GM21825 (cell line): ENCODE measurements at regions not wholly inside any gene's neighbourhood (a gene's known extent, or its start where the extent isn't known, plus 50 kb on each side); places are given as distances from the start of the nearest gene placed in this dataset.
A peak's percentile ranks its signal among the peaks of the same experiment; 100 is the strongest.

Experiments used
- ATAC-seq: cut with Tn5 transposase; IDR thresholded peaks from one replicate; pipeline ENCODE4 v1.9.1; 2021; ENCODE audit warnings: mild to moderate bottlenecking, moderate library complexity; ENCODE audit not compliant: unreplicated experiment

DNA sequence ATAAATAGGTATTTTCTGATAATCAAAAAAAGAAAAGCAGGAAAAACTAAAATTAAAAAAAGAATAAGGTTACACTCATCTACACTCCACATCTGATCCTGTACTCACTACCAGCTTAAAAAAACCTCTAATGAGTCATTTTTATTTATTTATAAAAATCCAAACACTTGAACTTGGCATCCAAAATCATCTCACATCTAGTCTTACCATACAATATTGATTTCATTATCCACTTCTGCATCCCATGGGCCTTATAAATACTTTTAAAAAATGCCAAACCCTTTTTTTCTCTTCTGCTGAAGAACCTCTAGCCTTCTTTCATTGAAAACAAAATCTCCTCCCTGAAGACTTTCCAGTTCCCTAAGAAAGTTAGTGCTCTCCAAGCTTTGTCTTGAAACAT lies 109.7 kb downstream of the TMTC3 start:
- no peak for ATAC-seq

- no peak for ATAC-seq
Measured at GRCh38 chr12:88253371-88253978, 111.4 kb downstream of the TMTC3 start.

GRCh38 chr12:88255224-88255623 lies 113.1 kb downstream of the TMTC3 start:
- no peak for ATAC-seq

DNA sequence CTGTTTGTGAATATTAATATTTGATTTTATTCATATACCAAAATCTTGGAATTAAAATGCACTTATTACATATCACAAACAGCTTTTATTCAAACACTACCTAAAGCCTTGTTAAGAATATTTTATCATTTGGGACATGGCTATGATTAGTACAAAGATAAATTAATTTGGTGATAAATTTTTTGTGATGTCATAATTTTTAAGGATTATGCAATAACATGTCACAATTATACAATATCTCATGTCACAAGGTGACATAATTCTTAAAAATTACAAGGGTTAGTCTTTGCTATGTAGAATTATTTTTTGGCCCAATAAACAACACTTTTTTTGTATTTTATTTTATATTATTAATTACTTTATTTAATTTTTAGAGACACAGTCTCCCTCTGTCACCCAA lies 113.7 kb downstream of the TMTC3 start:
- no peak for ATAC-seq

GRCh38 chr12:88258396-88258795 lies 116.3 kb downstream of the TMTC3 start:
- ATAC-seq = no peak

GRCh38 chr12:88266806-88267360 lies 124.8 kb downstream of the TMTC3 start:
- no peak for ATAC-seq

GRCh38 chr12:88267630-88268029 lies 125.5 kb downstream of the TMTC3 start:
- no peak for ATAC-seq

GRCh38 chr12:88272456-88272855 lies 130.3 kb downstream of the TMTC3 start:
- no peak for ATAC-seq

DNA sequence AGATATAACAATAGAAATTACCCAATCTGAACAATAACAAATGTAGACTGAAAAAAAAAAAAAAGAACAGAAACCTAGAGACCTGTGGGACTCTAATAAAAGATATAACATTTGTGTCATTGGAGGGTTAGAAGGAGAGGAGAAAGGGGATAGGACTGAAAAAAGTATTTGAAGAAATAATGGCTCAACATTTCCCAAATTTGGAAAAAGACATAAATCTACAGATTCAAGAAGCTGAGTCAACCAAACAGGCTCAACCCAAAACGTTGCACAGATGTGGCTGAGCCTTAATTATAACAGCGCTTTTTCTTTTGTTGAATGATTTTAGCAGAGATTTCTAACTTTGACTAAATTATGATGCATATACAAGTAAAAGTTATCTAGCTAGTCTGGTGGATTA lies 131.3 kb downstream of the TMTC3 start:
- ATAC-seq = no peak

GRCh38 chr12:88273875-88274274 lies 131.8 kb downstream of the TMTC3 start:
- ATAC-seq = no peak

DNA sequence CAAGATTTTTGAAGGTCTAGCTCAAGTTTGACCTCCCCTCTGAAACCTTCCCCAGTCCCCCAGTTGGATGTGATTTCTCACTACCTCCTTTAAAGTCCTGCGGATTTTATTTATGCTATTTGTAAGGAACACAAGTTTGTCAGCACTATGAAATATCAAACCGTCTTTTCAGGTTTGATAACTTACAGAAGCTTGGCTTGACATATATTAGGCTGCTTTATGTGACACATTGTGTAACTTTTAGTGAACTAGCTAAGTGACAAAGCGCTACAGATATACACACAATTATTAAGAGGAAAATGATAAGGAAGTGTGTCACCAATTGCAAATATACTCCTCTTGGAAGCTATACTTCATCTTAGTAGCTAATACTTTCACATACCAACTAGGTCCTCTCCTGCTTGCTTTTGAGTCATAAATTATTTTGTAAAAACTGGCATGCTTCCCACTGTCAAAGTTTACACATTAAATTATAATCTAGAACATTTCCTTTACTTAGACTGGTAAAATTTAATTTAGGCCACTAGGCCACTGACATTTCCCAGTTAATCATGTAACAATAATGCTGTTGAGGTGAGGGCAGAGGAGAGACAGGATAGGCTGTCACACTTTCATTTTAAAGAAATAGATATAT lies 149.5 kb downstream of the TMTC3 start:
- no peak for ATAC-seq

- ATAC-seq = no peak
Measured at GRCh38 chr12:88298014-88298682, 156.0 kb downstream of the TMTC3 start.

DNA sequence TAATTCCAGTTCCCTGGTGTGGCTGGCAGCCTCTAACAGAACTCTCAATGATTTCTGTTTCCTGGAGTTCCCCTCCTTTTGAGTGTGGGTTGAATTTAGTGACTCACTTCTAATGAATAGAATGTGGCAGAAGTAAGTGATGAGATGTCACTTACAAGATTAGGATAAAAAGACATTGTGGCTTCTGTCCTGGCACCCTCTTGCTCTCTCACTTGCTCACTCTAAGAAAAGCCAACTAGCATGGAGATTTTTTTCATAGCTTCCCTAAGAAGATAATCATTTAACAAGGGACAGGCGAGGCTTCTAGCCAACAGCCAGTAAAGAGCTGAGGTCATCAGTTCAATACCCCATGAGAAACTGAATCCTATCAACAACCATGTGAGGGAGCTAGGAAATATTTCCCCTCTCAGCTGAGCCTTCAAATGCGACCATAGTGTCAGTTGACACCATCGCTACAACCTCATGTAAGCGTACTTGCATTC lies 156.7 kb downstream of the TMTC3 start:
- no peak for ATAC-seq

DNA sequence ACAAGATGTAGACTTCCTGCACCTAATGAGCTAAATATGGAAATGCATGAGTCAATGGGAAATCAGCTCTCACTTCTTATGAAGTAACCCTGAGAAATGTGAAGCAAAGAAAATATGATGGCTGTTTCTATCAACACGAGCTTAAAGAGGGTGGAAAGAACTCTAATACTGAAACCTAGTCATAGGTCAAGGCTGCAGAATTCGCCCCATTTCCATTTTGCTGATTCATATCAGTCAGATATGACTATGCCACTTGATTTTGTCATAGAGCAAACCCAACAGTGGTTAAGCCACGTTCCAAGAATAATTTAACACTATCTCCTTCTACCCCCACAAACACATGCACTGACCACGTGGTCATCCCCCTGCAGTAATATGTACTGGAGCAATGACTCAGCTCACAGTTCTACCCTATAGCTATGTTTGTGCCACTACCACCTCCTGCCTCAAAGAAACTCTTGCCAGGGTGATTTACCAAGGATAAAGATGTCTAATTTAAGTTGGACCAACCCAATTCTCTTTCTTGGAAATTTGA lies 157.5 kb downstream of the TMTC3 start:
- ATAC-seq = peak; percentile 91

DNA sequence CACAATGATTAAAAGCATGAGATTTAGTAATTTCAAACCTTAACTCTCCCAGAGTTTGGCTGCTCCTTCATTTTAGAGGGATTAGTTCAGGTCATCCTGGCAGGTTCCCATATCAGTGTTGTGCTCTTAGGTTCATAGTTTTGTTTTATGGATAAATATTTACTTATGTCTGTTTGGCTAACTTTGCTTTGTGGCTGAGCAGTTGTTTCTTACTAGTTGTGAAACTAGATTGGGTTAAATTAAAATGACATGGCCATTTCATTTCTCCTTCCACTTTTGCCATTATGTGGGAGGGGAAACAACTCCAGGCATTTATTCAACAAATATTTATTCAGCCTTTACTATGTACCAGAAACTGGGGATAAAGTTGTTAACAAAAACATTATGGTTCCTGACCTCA lies 158.8 kb downstream of the TMTC3 start:
- no peak for ATAC-seq

DNA sequence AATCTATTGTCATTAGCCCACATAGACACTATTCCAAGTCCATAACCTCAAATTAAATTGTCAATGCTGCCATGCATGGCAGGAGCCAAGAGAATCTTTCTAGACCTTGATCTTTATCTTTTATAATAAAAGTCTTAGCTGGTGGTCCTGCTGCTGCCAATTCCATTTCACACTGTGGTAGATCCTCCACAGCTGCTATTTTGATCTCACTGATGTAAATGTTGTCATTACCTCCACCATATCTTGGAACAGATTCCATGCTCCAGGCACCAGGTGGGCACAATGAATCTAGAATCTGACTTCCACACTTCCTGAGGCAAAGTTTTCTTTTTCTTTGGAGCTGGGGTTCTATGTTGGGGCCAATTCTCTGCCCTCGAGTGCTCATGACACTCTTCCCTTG lies 161.2 kb downstream of the TMTC3 start:
- no peak for ATAC-seq

DNA sequence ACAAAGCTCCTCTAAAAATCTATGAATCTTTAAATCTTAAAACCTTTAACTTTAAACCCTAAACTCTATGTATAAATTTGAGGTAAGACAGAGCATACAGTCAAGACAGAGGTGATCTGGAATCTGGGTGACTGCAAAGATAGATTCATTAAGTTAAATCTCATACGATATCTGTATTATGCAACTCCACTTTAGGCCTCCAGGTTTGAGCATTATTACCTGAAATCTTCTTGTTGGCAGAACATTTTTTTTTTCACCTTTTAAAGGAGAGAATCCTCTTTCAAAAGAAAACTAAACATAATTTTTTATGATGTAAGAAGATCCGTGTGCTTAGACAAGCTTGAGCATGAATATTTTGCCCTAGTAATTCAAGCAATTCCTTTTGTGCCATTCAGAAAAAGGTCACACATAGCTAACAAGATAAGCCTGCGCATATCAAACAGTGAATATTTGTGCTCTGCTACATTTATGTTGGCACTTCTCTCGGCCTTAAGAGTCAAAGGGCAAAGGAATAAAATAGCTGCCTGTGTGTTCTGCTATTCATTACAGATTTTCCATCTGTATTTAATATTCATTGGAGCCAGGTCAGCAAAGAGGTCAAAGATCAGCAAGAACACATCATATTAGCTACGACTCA lies 163.3 kb downstream of the TMTC3 start:
- no peak for ATAC-seq

DNA sequence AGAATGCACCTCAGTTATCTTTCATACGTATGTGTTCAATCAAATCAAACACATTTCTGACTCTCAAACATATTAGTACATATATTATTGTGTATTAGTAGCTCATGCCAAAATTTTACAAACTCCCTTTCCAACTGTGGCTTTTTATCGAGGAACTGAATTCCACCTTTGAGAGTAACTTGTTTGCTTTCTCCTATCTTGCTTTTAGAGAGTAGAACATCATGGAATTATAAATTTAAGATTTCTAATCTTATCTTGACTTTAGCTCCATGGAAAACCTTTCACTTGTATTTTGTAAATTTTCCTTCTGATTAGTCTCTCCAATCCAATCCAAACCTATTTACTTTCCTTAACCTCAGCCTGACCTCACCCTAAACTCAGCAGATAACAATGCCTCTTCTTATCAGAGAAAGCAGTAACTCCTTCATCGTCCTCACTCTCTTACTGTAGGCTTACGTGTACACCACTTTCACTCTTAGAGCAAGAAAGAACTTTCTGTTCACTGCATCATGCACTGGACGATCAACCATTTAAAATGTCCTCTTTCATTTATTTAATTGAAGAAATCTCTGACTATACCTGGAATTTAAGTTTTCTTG lies 164.5 kb downstream of the TMTC3 start:
- ATAC-seq = no peak

GRCh38 chr12:88307961-88308360 lies 165.9 kb downstream of the TMTC3 start:
- no peak for ATAC-seq

DNA sequence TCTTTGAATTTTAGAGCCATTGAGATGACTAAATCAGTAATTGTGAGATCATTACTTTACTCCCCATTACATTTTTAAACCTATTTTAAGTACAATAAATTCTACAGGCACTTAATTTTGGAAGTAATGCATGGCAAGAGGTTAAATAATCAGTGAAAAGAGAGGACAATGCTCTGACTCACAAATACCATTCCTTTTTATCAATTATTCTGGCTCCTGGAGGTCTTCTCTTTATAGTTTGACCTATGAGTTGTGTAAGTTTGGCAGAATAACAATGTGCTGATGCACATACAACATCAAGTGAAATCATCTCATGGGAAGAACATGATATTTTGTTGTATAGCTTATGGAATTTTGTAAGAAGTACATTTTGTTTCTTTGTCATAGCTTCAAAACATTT lies 166.7 kb downstream of the TMTC3 start:
- no peak for ATAC-seq

DNA sequence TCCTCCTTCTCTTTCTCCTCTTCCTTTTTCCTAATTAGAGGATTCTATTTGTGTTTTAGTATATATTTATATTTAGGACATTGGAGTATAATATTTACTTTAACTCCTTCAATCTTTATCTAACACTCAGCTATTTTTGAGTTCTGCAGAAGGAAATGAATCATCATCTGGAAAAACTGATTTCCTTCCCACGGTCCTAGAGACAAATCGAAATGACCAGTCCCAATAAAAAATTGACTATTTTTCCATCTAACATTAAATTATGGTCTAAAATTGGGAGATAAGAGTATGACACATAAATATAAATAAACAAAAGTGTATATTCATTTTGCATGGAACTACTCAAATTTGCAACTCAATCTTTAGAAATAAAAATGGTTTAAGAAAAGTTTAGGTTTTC lies 167.4 kb downstream of the TMTC3 start:
- ATAC-seq = no peak
